H1 (cell line): ENCODE measurements at regions not wholly inside any gene's neighbourhood (a gene's known extent, or its start where the extent isn't known, plus 50 kb on each side); places are given as distances from the start of the nearest gene placed in this dataset.

ENCODE experiments used
- CTCF ChIA-PET: fragments of 300-600 bp; sonication (Branson Sonifier 250); formaldehyde crosslinking; loops from one replicate; lab custom pipeline; 2021; ENCODE audit not compliant: partially characterized antibody; lab: Charles Lee
- POLR2A ChIA-PET: fragments of 300-600 bp; sonication (Branson Sonifier 250); formaldehyde crosslinking; loops from one replicate; lab custom pipeline; 2021; ENCODE audit warnings: inconsistent platforms; ENCODE audit not compliant: partially characterized antibody; lab: Charles Lee
- DNase-seq, 2 experiments: peaks; one replicate each; pipeline versions ENCODE4 v3.0.0 to v3.0.0-alpha.2; 2010 to 2022; ENCODE audit warnings: low spot score in 2 of 2, low read depth in 1 of 2, mixed read lengths in 1 of 2
- FAIRE-seq: peaks from 2 replicates; lab custom pipeline; 2011; peaks lifted over from hg19 to GRCh38; lab: Jason Lieb, UNC
- H2AFZ ChIP-seq: 2 replicates; pipeline ENCODE4 v1.8.1; 2012; ENCODE audit warnings: low read length, inconsistent platforms
- H2AK5ac ChIP-seq: 2 replicates; pipeline ENCODE4 v1.6.1; 2013; ENCODE audit warnings: low read depth, low read length
- H2BK120ac ChIP-seq: replicated peaks from 2 replicates; pipeline ENCODE3; 2013; ENCODE audit warnings: low read depth, low read length, inconsistent platforms
- H2BK12ac ChIP-seq: 2 replicates; pipeline ENCODE4 v1.6.1; 2013; ENCODE audit warnings: low read depth, low read length
- H2BK15ac ChIP-seq: 2 replicates; pipeline ENCODE4 v1.6.1; 2013; ENCODE audit warnings: low read length
- H2BK20ac ChIP-seq: 2 replicates; pipeline ENCODE4 v1.6.1; 2013; ENCODE audit warnings: low read length
- H2BK5ac ChIP-seq: 2 replicates; pipeline ENCODE4 v1.6.1; 2013; ENCODE audit warnings: low read depth, low read length
- H3K14ac ChIP-seq: 2 replicates; pipeline ENCODE4 v1.6.1; 2013; ENCODE audit warnings: inconsistent platforms; ENCODE audit not compliant: insufficient read length
- H3K18ac ChIP-seq: 2 replicates; pipeline ENCODE4 v1.6.1; 2013; ENCODE audit warnings: low read length; ENCODE audit errors: extremely low read depth
- H3K23ac ChIP-seq: 2 replicates; pipeline ENCODE4 v1.6.1; 2013; ENCODE audit warnings: inconsistent platforms; ENCODE audit not compliant: insufficient read length
- H3K23me2 ChIP-seq: 2 replicates; pipeline ENCODE4 v1.6.1; 2013; ENCODE audit warnings: low read depth, low read length
- H3K27ac ChIP-seq: 2 replicates; pipeline ENCODE4 v1.6.1; 2011; ENCODE audit warnings: low read depth, low read length, inconsistent platforms
- H3K27me3 ChIP-seq, 4 experiments: replicated peaks in 1 of 4; 1 replicate in 1 of 4; 2 replicates in 3 of 4; pipeline versions ENCODE4 v1.6.1 to v1.8.1; 2011 to 2013; ENCODE audit warnings: low read length in 3 of 4, mild to moderate bottlenecking in 3 of 4, inconsistent platforms in 2 of 4, mixed read lengths in 2 of 4, moderate library complexity in 1 of 4; ENCODE audit not compliant: control insufficient read depth in 3 of 4, insufficient read depth in 3 of 4; ENCODE audit errors: extremely low read depth in 1 of 4
- H3K36me3 ChIP-seq, 4 experiments: 2 replicates each; pipeline versions ENCODE4 v1.6.1 to v1.8.1; 2011 to 2013; ENCODE audit warnings: mild to moderate bottlenecking in 4 of 4, low read length in 3 of 4, moderate library complexity in 2 of 4, control low read depth in 1 of 4, inconsistent platforms in 1 of 4; ENCODE audit not compliant: insufficient read depth in 4 of 4, control insufficient read depth in 2 of 4
- H3K4ac ChIP-seq: replicated peaks from 2 replicates; pipeline ENCODE3; 2013; ENCODE audit warnings: low read length, low read depth, mixed read lengths, inconsistent platforms; ENCODE audit not compliant: insufficient read length
- H3K4me1 ChIP-seq, 4 experiments: replicated peaks in 1 of 4; 1 replicate in 1 of 4; 2 replicates in 3 of 4; pipeline versions ENCODE4 v1.6.1 to v1.8.1; 2011 to 2013; ENCODE audit warnings: low read length in 3 of 4, inconsistent platforms in 2 of 4, mixed read lengths in 1 of 4; ENCODE audit not compliant: insufficient read depth in 4 of 4, control insufficient read depth in 3 of 4
- H3K4me2 ChIP-seq, 2 experiments: 2 replicates each; pipeline versions ENCODE4 v1.6.1 to v1.8.1; 2011 to 2013; ENCODE audit warnings: low read depth in 2 of 2, low read length in 2 of 2, control low read depth in 1 of 2, inconsistent platforms in 1 of 2, mild to moderate bottlenecking in 1 of 2; ENCODE audit not compliant: insufficient read depth in 1 of 2
- H3K4me3 ChIP-seq, 4 experiments: fragments of 200-600, 300-600 bp in 1 of 4; sonication (generic), shearing (Covaris generic), sonication (Bioruptor Twin) in 1 of 4; 2 replicates each; pipeline versions ENCODE4 v1.5.1 to v1.8.1; 2011 to 2016; ENCODE audit warnings: low read length in 4 of 4, low read depth in 3 of 4, control low read depth in 2 of 4, inconsistent platforms in 2 of 4, mild to moderate bottlenecking in 2 of 4, mixed read lengths in 1 of 4, moderate library complexity in 1 of 4; ENCODE audit not compliant: insufficient read depth in 2 of 4; ENCODE audit errors: extremely low read depth in 1 of 4
- H3K56ac ChIP-seq: replicated peaks from 2 replicates; pipeline ENCODE3; 2013; ENCODE audit warnings: low read depth, mild to moderate bottlenecking, mixed read lengths, low read length, inconsistent platforms; ENCODE audit not compliant: insufficient read length
- H3K79me1 ChIP-seq: 2 replicates; pipeline ENCODE4 v1.6.1; 2013; ENCODE audit warnings: low read depth, low read length, control low read depth
- H3K79me2 ChIP-seq, 2 experiments: 2 replicates each; pipeline versions ENCODE4 v1.6.1 to v1.8.1; 2012 to 2013; ENCODE audit warnings: low read length in 2 of 2, mild to moderate bottlenecking in 2 of 2, inconsistent platforms in 1 of 2; ENCODE audit not compliant: insufficient read depth in 2 of 2, control insufficient read depth in 1 of 2
- H3K9ac ChIP-seq, 4 experiments: replicated peaks in 1 of 4; 1 replicate in 1 of 4; 2 replicates in 3 of 4; pipeline versions ENCODE4 v1.6.1 to v1.8.1; 2011 to 2013; ENCODE audit warnings: low read depth in 3 of 4, low read length in 3 of 4, control low read depth in 2 of 4, mild to moderate bottlenecking in 2 of 4, moderate library complexity in 2 of 4, inconsistent platforms in 1 of 4; ENCODE audit errors: extremely low read depth in 1 of 4
- H3K9me3 ChIP-seq, 2 experiments: 2 replicates each; pipeline versions ENCODE4 v1.6.1 to v1.8.1; 2012 to 2013; ENCODE audit warnings: mild to moderate bottlenecking in 2 of 2, moderate library complexity in 2 of 2, control low read depth in 1 of 2, inconsistent platforms in 1 of 2, low read depth in 1 of 2, low read length in 1 of 2, mixed read lengths in 1 of 2; ENCODE audit not compliant: insufficient read depth in 2 of 2
- H4K20me1 ChIP-seq, 2 experiments: replicated peaks in 1 of 2; 2 replicates each; pipeline versions ENCODE3 to v1.8.1; 2011 to 2013; ENCODE audit warnings: inconsistent platforms in 2 of 2, low read length in 2 of 2, mild to moderate bottlenecking in 1 of 2; ENCODE audit not compliant: insufficient read depth in 2 of 2, control insufficient read depth in 1 of 2
- H4K5ac ChIP-seq: 2 replicates; pipeline ENCODE4 v1.6.1; 2013; ENCODE audit warnings: low read length, low read depth, mixed read lengths, inconsistent platforms; ENCODE audit not compliant: insufficient read length
- H4K8ac ChIP-seq: 2 replicates; pipeline ENCODE4 v1.8.0; 2013; ENCODE audit warnings: mild to moderate bottlenecking, moderate library complexity, low read length, inconsistent platforms; ENCODE audit not compliant: insufficient read depth; ENCODE audit errors: extremely low read depth
- H4K91ac ChIP-seq: replicated peaks from 2 replicates; pipeline ENCODE3; 2013; ENCODE audit warnings: low read length, mixed read lengths, inconsistent platforms; ENCODE audit not compliant: insufficient read length
- WGBS, 2 experiments: shearing (Covaris generic) in 1 of 2; methylation state at CpG; one replicate each; pipeline versions ENCODE4 v1.1.6 to v1.1.7; 2013 to 2015; ENCODE audit warnings: low lambda C conversion rate in 2 of 2, mixed read lengths in 2 of 2, inconsistent platforms in 1 of 2, low coverage in 1 of 2, missing lambda C conversion rate in 1 of 2; ENCODE audit not compliant: insufficient replicate concordance in 2 of 2, insufficient coverage in 1 of 2, insufficient read length in 1 of 2; ENCODE audit errors: extremely low coverage in 1 of 2, missing lambda C conversion rate in 1 of 2; 5-methylcytosine and 5-hydroxymethylcytosine counted together

GRCh38 chr12:68402422-68402821 lies 70.3 kb upstream of the MDM1 start:
- no peak overlapping the region for H2BK20ac ChIP-seq
- H4K91ac ChIP-seq: no peak overlapping the region
- no peak overlapping the region for H2AK5ac ChIP-seq
- no peaks in the 10 kb centered on the region for H3K9me3 ChIP-seq
- no peak overlapping the region for H3K14ac ChIP-seq
- no peaks in the 10 kb centered on the region for H3K27me3 ChIP-seq
- no peak overlapping the region for H3K9ac ChIP-seq
- no peak overlapping the region for H2BK120ac ChIP-seq
- H3K36me3 ChIP-seq: no peaks in the 10 kb centered on the region
- H2BK15ac ChIP-seq: no peak overlapping the region
- no peak overlapping the region for H3K4me3 ChIP-seq
- H4K8ac ChIP-seq: no peak overlapping the region
- no peak overlapping the region for H3K4me2 ChIP-seq
- H3K4me1 ChIP-seq: peaks cover 0 to 2% (median 0%) of the 10 kb centered on the region in 4 experiments; a peak in 2 of 7 replicates
- no peak overlapping the region for H2BK5ac ChIP-seq
- WGBS, 2 experiments: 97% methylated on average over 2 of the region's 2 CpGs; no CpG with 5 or more reads in 1 of the 2 experiments
- DNase-seq: no peak
- FAIRE-seq: no peak
- no peak overlapping the region for H3K18ac ChIP-seq
- H2BK12ac ChIP-seq: no peak overlapping the region
- H3K4ac ChIP-seq: no peak overlapping the region
- no peak overlapping the region for H3K23ac ChIP-seq
- no peak overlapping the region for H3K27ac ChIP-seq
- H3K56ac ChIP-seq: no peak overlapping the region
- CTCF ChIA-PET: interaction anchor here (0.6 to 2.4 kb wide), 4 partner anchors 8 to 1693 kb away, joined by 3 to 11 read pairs (median 4); no protein-coding TSS in a partner anchor
- no peaks in the 10 kb centered on the region for H3K79me2 ChIP-seq
- POLR2A ChIA-PET: no interaction called here
- H3K23me2 ChIP-seq: no peaks in the 10 kb centered on the region; the same call in 1 of the 2 replicates
- H4K5ac ChIP-seq: no peak overlapping the region
- no peak overlapping the region for H2AFZ ChIP-seq
- no peaks in the 10 kb centered on the region for H4K20me1 ChIP-seq
- H3K79me1 ChIP-seq: no peaks in the 10 kb centered on the region
